AG09319 (cell line): ENCODE measurements at regions not wholly inside any gene's neighbourhood (a gene's known extent, or its start where the extent isn't known, plus 50 kb on each side); places are given as distances from the start of the nearest gene placed in this dataset.

Source experiments
- DNase-seq: peaks from one replicate; pipeline ENCODE4 v3.0.0-alpha.2; 2010; ENCODE audit warnings: low read depth; ENCODE audit errors: extremely low read depth
- CTCF ChIP-seq: IDR thresholded peaks from 2 replicates; pipeline ENCODE4 v1.5.1; 2011; ENCODE audit warnings: low read depth, mild to moderate bottlenecking, inconsistent platforms, low read length, moderate library complexity

DNA sequence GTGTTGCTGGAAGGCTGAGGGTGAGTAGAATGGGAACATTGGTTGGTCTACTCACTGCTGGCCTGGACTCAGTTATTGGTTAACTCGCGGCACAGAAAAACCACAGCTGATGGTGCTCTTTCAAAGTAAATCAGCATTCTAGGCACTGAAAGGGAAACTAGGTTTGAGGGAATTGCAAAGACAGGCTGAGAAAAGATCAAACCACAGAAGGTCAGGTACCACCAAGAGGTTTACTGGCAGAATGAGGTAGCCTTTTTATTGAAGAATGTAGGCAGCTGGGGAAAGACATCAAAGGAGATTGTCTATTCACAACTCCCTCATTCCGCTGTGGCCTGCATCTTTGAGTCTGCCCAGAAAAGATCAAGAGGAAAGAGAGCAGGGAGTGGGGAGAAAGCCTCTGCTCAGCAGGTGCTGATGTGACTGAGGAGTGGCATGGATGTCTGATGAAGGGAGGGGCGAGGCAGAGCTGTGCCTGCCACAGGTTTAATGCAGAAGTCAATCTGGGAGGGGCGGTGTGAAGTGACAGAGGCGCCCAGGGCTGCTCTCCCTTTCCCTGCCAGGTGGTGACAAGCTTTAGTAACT lies 255.5 kb downstream of the MAN2A1 start:
- TF ChIP-seq CTCF, result no peak
- no peak for DNase-seq

DNA sequence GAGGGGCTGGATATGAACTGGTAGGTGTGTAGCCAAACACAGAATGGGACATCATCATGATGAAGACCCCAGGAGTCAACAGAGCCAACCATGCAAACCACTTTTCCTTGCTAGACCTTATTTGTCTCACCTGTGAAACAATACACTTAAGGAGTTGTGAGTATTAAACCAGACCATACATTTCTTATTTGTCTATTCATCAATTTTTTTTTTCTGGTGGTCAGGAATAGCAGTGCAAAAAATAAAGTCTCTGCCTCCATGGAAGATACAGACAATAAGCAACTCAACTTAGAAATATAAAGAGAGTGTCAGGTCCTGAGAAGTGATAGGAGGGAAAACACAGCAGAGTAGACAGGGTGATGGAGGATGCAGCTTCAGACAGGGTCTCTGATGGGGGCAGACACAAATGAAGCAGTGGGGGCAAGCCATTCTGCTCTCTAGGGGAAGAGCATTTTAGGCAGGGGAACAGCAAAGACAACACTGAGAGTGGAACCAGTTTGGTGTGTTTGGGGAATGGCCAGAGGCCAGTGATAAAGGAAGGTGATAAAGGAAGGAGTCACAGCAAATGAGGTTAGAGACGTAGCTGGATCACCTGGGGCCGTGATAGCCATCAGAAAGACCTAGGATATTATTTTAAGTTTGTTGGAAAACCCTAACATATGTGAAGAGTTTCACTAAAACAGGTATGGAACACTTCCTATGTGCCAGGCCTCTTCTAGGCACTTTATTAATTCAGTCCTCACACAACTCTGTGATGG lies 256.2 kb downstream of the MAN2A1 start:
- TF ChIP-seq CTCF, result no peak
- DNase-seq, result no peak

DNA sequence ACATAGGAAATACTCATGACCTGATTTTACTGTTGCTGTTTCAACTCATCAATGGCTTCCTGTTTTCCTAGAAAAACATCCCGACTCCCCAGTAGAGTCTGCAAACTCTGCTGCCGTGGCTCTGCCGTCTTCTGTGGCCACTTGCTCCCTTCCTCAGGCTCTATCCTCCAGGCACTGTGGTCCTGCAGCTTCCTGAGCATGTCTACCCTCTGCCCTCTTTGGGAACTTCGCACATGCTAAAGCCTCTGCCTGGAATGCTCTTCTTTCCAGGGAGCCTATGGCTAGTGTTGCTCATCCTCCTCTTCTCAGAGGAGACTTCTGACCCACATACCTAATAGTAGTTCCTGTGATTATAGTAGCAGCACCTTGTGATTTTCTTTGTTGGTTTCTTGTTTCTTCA lies 256.9 kb downstream of the MAN2A1 start:
- DNase-seq, result no peak
- no peak for TF ChIP-seq CTCF

DNA sequence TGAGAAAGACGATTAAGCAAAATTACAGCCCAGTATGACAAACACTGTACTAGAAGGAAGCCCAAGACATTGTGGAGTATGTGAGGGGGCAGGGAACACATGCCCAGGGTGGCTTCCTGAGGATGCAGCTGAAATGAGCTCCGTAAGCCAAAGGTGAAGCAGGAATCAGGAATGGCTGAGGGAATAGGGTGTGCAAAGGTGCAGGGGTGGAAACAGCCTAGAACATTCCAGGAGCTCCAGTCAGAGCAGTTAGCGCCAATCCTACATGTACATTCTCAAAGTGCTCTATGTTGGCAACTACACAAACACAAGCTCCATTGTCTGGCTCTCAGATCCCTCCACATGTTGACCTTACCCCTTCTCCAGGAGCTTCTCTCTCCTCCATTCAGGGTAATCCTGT lies 257.9 kb downstream of the MAN2A1 start:
- no peak for TF ChIP-seq CTCF
- no peak for DNase-seq

GRCh38 chr5:109950634-109951033 lies 260.9 kb downstream of the MAN2A1 start:
- no peak for TF ChIP-seq CTCF
- no peak for DNase-seq

DNA sequence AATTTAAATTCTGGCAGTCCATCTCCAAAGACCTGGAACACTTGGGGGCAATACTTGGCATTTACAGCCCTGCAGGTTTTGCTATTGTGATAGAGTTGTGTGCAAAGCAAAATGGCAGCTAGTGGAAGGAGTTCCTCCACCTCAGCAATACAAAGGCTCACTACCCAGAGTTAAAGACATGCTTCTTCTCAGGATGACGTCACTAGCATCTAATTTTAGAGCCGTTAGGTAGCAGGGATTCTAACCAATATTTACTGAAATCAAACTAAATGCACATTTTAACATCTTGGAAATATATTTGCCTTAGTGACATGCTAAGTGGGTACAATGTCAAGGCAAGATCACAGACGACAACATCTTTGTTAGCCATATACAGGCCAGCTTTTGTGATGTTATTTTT lies 261.6 kb downstream of the MAN2A1 start:
- no peak for DNase-seq
- no peak for TF ChIP-seq CTCF

DNA sequence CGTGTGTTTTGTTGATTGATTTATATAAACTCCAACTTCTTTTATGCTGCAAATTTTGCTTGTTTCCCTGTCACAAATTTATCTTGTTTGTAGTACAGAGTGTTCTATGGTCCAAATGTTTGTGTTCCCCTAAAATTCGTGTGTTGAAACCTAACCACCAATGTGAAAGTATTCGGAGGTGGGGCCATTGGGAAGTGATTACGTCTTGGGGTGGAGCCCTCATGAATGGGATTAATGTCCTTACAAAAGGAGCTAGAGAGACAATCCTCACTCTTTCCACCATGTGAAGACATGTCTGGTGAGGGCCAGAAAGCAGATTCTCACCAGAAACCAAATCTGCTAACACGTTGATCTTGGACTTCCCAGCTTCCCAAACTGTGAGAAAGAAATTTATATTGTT lies 262.0 kb downstream of the MAN2A1 start:
- no peak for DNase-seq
- TF ChIP-seq CTCF, result no peak
